Esophagus muscularis mucosa (tissue), 4 donors: ENCODE measurements at regions not wholly inside any gene's neighbourhood (a gene's known extent, or its start where the extent isn't known, plus 50 kb on each side); places are given as distances from the start of the nearest gene placed in this dataset.
"Not testable (repeated sequence)": the region's sequence is repeated elsewhere in the genome, so short reads cannot be mapped to it uniquely, and the experiment has no call there.

Experiments
- DNase-seq: peaks from one replicate; pipeline ENCODE4 v3.0.0-alpha.2; 2017; ENCODE audit errors: extremely low spot score
- H3K27ac ChIP-seq, 4 donors: fragments of 200-600 bp; sonication (generic); replicated peaks in 1 of 4; 1 replicate in 3 of 4; 2 replicates in 1 of 4; pipeline ENCODE4 v1.5.1; 2016 to 2019; ENCODE audit warnings: mild to moderate bottlenecking in 1 of 4
- H3K27me3 ChIP-seq, 4 donors: fragments of 200-600 bp; sonication (generic); one replicate each; pipeline versions ENCODE4 v1.5.1 to v1.6.0; 2016 to 2019
- H3K36me3 ChIP-seq, 4 donors: fragments of 200-600 bp; sonication (generic); one replicate each; pipeline ENCODE4 v1.5.1; 2016 to 2019
- H3K4me1 ChIP-seq, 4 donors: fragments of 200-600 bp; sonication (generic); one replicate each; pipeline ENCODE4 v1.5.1; 2016 to 2019
- H3K4me3 ChIP-seq, 4 donors: fragments of 200-600 bp; sonication (generic); 1 replicate in 2 of 4; 2 replicates in 2 of 4; pipeline ENCODE4 v1.5.1; 2016 to 2019; ENCODE audit warnings: mild to moderate bottlenecking in 4 of 4, moderate library complexity in 1 of 4
- H3K9me3 ChIP-seq, 4 donors: fragments of 200-600 bp; sonication (generic); 1 replicate in 3 of 4; 2 replicates in 1 of 4; pipeline ENCODE4 v1.5.1; 2016 to 2019
- CTCF ChIP-seq, 3 experiments: fragments of 200-600 bp in 2 of 3; fragments of 450-650 bp in 1 of 3; sonication (generic) in 2 of 3; IDR thresholded peaks; one replicate each; pipeline ENCODE4 v1.5.1; 2017 to 2019; ENCODE audit warnings: antibody characterized with exemption in 3 of 3, mild to moderate bottlenecking in 2 of 3, moderate library complexity in 1 of 3
- EP300 ChIP-seq: sonication (generic); formaldehyde crosslinking; IDR thresholded peaks from one replicate; pipeline ENCODE4 v1.6.1; 2017; ENCODE audit warnings: antibody characterized with exemption
- POLR2A ChIP-seq: fragments of 450-650 bp; IDR thresholded peaks from one replicate; pipeline ENCODE4 v1.6.1; 2017; ENCODE audit warnings: antibody characterized with exemption, moderate library complexity, mild to moderate bottlenecking, low read depth
- POLR2AphosphoS5 ChIP-seq, 2 donors: sonication (generic); formaldehyde crosslinking; IDR thresholded peaks; one replicate each; pipeline ENCODE4 v1.6.1; 2017; ENCODE audit warnings: antibody characterized with exemption in 2 of 2
- WGBS: methylation state at CpG from one replicate; pipeline ENCODE4 v1.1.5; 2018; 5-methylcytosine and 5-hydroxymethylcytosine counted together
- intact Hi-C: fragments of 100-400 bp; cut with DNase I; formaldehyde crosslinking; loops from one replicate; pipeline ENCODE4 v1.15.1; 2023

- H3K4me1 ChIP-seq = peaks cover 12 to 34% (median 32%) of the 10 kb centered on the region in 4 donors
- WGBS = 86% methylated on average over 7 of the region's 7 CpGs
- H3K27me3 ChIP-seq, H3K4me3 ChIP-seq, H3K9me3 ChIP-seq, intact Hi-C loops, DNase-seq, H3K27ac ChIP-seq, H3K36me3 ChIP-seq: not testable (repeated sequence)
These were observed 52.3 kb downstream of the SEPTIN7 start for GRCh38 chr7:35853194-35853593.

- no peaks in the 10 kb centered on the region for H3K36me3 ChIP-seq
- H3K9me3 ChIP-seq = no peaks in the 10 kb centered on the region
- DNase-seq = no peak
- intact Hi-C loops = no loop called here
- H3K4me1 ChIP-seq = peaks cover 7 to 26% (median 22%) of the 10 kb centered on the region in 4 donors
- WGBS = 54% methylated on average over 1 of the region's 1 CpG
- TF ChIP-seq POLR2A = no peak
- TF ChIP-seq POLR2AphosphoS5 (IDR thresholded peaks at IDR 0.05) = no peak
- no peak for TF ChIP-seq CTCF (IDR thresholded peaks at IDR 0.05)
- TF ChIP-seq EP300 = no peak
- no peaks in the 10 kb centered on the region for H3K27me3 ChIP-seq
- H3K27ac ChIP-seq = no peak overlapping the region
- H3K4me3 ChIP-seq = no peak overlapping the region
These were observed 53.5 kb downstream of the SEPTIN7 start for GRCh38 chr7:35854311-35854710.

DNA sequence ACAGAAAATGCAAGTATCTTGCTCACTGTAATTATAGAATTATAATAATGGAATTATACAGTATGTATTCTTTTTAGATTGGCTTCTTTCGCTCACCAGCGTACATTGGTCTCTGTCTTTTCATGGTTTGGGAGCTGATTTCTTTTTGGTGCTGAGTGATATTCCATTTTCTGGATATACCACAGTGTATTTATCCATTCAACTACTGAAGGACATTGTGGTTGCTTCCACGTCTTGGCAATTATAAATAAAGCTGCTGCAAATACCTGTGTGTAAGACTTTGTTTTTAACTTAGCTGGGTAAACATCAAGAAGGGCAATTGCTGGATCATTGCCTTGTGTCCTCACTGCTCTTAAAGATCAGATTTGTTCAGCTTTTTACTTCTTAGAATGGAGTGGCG is 55.3 kb downstream of the SEPTIN7 start:
- H3K9me3 ChIP-seq = no peaks in the 10 kb centered on the region
- 71% methylated on average over 4 of the region's 4 CpGs for WGBS
- TF ChIP-seq CTCF (IDR thresholded peaks at IDR 0.05) (no peak), EP300 (no peak), POLR2AphosphoS5 (IDR thresholded peaks at IDR 0.05) (no peak), POLR2A (no peak)

DNA sequence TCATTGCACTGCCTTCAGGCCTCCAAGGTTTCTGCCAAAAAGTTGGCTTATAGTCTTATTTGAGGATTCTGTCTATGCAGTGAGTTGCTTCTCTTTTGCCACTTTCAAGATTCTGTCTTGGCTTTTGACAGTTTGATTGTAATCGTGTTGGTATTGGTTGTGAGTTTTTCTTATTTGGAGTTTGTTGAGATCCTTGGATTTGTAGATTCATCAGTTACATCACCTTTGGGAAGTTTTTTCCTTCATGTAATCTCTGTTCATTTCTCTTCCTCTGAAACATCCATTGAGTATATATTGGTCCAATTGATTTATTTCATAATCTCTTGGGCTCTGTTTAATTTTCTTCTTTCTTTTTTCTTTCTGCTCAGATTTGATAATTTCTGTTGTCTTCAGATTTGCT is 59.8 kb downstream of the SEPTIN7 start:
- no peaks in the 10 kb centered on the region for H3K27me3 ChIP-seq
- H3K27ac ChIP-seq = no peak overlapping the region
- intact Hi-C loops = no loop called here
- TF ChIP-seq EP300 = no peak
- TF ChIP-seq POLR2AphosphoS5 (IDR thresholded peaks at IDR 0.05) = no peak
- TF ChIP-seq POLR2A = no peak
- TF ChIP-seq CTCF (IDR thresholded peaks at IDR 0.05) = no peak
- DNase-seq = no peak
- H3K4me3 ChIP-seq = no peak overlapping the region
- peaks cover 0 to 16% (median 9%) of the 10 kb centered on the region in 4 donors for H3K36me3 ChIP-seq
- peaks cover 5 to 10% (median 9%) of the 10 kb centered on the region in 4 donors for H3K4me1 ChIP-seq
- H3K9me3 ChIP-seq = no peaks in the 10 kb centered on the region
- WGBS = 90% methylated on average over 1 of the region's 1 CpG

More for the DNA sequence above, 55.3 kb downstream of the SEPTIN7 start:
- Histone ChIP-seq H3K4me3 (no peak overlapping the region), H3K27me3 (no peaks in the 10 kb centered on the region), H3K27ac (no peak overlapping the region), H3K36me3 (no peaks in the 10 kb centered on the region), H3K4me1 (peaks cover 9 to 22% (median 15%) of the 10 kb centered on the region in 4 donors)
- no peak for DNase-seq
- intact Hi-C loops = no loop called here

DNA sequence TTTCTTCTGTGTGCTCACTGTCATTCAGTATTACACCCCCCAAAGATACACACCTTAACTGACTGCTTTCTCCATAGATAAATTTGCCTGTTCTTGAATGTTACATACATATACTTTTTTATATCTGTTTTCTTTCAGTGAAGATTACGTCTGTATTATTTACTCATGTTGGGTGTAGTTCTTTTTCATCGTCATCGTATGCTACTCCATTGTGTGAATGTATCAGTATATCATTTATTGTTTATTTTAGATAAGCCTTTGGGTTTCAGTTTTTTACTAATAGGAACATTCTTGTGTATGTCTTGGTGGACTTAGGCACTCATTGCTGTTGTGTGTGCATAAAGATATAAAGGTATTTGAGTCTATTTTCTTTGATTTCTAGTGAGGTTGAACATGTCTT is 64.4 kb downstream of the SEPTIN7 start:
- intact Hi-C loops = no loop called here
- peaks cover 5 to 22% (median 9%) of the 10 kb centered on the region in 4 donors for H3K4me1 ChIP-seq
- no peak overlapping the region for H3K27ac ChIP-seq
- no peak for DNase-seq
- H3K4me3 ChIP-seq = no peak overlapping the region
- no peaks in the 10 kb centered on the region for H3K27me3 ChIP-seq
- no peak for TF ChIP-seq EP300
- TF ChIP-seq CTCF (IDR thresholded peaks at IDR 0.05) = no peak
- no peak for TF ChIP-seq POLR2A
- no peak for TF ChIP-seq POLR2AphosphoS5 (IDR thresholded peaks at IDR 0.05)
- WGBS = 93% methylated on average over 3 of the region's 3 CpGs
- no peaks in the 10 kb centered on the region for H3K9me3 ChIP-seq
- peaks cover 0 to 35% (median 16%) of the 10 kb centered on the region in 4 donors for H3K36me3 ChIP-seq
